ENCODE measurements at regions not wholly inside any gene's neighbourhood (a gene's known extent, or its start where the extent isn't known, plus 50 kb on each side); places are given as distances from the start of the nearest gene placed in this dataset.

GRCh38 chr20:43383026-43383795 lies 74.5 kb upstream of the SRSF6 start:
- no peak for TF ChIP-seq POLR2A (IDR thresholded peaks at IDR 0.05)
- no peak for TF ChIP-seq CTCF (IDR thresholded peaks at IDR 0.05)

Data from lower leg skin (tissue), 3 donors.